Fibroblast of skin of left quadriceps (primary cell): ENCODE measurements at regions not wholly inside any gene's neighbourhood (a gene's known extent, or its start where the extent isn't known, plus 50 kb on each side); places are given as distances from the start of the nearest gene placed in this dataset.
A peak's percentile ranks its signal among the peaks of the same experiment; 100 is the strongest.
"Not testable (repeated sequence)": the region's sequence is repeated elsewhere in the genome, so short reads cannot be mapped to it uniquely, and the experiment has no call there.

Source experiments
- DNase-seq, 2 experiments: peaks; one replicate each; pipeline ENCODE4 v3.0.0-alpha.2; 2013; ENCODE audit warnings: low read depth in 2 of 2

- no peak for DNase-seq
Observed at GRCh38 chr19:32038021-32038920, 307.1 kb upstream of the ZNF507 start.

GRCh38 chr19:32038961-32039360, 306.4 kb upstream of the ZNF507 start:
- no peak for DNase-seq

DNA sequence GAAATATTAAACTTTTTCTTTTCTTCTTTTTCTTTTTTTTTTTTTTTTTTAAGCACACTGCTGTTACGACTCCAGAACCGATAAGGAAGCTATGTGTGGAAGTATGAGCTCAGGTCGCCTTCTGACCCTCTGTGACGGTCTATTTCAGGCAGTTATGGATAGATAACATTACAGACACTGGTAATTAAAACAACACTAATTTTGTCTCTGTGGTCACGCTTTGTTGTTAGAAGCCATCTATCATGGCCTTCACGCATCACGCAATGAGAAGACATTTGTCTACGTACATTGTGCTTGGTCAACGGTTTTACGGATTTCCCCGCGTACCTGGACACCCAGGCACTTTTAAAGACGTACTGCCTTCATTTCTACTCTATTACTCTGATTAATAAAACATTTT, 306.0 kb upstream of the ZNF507 start:
- DNase-seq: no peak

- DNase-seq: no peak
Observed at GRCh38 chr19:32040236-32040635, 305.2 kb upstream of the ZNF507 start.

GRCh38 chr19:32041681-32042292, 303.6 kb upstream of the ZNF507 start:
- peak in 1 of 2 experiments; percentile 10 for DNase-seq

DNA sequence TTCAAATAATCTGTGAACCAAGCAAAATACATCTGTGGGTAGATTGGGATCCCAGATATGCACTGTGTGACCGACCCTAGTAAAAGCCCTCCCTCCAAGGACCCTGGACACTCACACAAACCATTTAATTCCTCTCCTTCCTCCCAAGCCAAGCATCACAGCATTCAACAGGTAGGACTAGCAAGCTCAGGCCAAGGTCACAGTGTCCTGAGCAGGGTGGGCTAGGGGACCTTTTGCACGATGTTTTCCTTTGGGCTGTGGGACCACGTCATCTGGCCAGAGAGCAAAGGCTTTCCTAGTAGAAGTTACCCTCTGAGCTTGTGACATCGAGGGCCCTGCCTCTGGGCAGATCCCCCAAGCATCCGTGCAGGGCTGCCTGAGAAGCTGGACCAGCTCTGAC, 297.6 kb upstream of the ZNF507 start:
- no peak for DNase-seq

DNA sequence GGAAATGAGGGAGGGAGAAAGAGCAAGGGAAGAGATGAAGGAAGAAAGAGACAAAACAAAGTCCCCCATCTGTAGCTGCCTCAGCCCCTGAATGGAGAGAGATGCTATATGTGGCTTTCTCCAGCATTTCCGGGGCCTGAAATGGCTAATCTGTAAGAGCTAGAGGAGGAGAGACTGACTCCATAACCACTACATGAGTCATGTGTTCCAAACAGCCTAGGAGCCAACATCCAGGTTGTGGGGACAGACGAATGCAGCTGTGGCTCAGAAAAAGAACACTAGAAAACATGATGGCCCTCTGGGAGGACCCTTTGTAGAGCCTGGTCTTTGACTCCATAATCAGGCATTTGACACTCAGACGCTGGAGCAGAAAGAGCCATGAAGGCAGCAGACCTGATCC, 292.0 kb upstream of the ZNF507 start:
- no peak for DNase-seq

DNA sequence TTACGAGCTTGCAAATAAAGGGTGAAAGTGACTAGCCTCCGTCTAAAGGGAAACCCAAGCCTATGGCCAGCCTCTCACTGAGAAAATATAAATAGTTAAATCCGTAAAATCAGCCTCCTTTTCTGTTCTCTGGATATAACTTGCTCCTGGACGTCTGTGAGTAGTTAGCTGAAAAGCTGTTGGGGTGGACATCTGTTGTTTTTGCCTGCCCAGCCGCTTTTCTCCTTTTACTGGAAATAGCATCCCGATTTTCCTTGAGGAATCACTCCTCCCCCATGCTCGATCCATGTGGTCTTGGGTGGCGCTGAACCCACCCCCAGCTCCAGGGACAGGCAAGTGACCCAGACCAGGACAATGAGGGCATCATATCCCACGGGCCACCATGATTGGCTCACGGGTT, 291.5 kb upstream of the ZNF507 start:
- DNase-seq: no peak

DNA sequence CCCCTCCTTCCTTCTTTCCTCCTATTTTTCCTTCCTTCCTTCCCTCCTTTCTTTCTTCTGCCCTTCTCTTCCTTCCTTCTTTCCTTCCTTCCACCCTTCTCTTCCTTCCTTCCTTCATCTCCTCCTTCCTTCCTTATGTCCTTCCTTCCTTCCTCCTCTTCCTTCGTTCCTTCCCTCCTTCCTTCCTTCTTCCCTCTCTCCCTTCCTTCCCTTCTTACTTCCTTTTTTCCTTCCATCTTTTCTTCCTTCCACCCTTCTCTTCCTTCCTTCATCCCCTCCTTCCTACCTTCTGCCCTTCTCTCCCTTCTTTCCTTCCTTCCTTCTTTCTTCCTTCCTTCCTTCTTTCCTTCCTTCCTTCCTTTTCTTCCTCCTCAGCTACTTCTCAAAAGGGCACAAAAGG, 287.3 kb upstream of the ZNF507 start:
- DNase-seq: no peak

DNA sequence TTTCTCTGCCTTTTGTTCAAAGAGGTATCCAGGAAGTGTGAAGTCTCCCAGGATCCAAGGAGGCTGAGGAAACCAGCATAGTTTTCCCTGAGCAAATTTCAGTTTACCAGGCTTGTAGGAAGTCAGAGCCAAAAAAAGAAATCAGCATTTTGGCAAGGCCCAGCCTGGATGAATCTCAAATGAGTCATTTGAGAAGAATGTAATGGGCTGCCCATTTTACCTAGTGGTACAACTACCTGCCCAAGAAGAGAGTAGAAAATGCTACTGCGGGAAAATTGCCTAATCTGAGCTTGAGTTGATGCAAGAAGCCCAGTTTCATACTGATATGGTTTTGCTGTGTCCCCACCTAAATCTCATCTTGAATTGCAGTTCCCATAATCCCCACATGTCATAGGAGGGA, 284.1 kb upstream of the ZNF507 start:
- DNase-seq: no peak

DNA sequence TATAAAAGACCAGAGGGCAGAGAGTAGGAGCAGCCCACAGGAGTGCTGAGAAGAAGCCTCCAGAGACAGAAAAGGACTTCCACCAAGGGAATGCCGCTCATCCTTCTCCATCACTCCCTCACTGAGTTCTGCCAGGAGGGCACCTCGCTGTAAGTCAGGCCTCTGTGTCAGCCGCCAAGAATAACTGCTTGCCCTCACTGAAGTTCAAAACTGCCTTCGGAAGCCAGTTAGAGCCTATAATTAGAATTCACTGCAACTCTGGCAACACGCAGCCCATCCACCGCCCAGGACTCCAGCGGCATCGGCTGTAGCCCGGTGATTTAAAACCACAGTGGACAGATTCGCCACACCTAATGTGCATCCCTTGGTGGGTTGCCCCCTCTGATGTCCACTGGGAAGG, 281.8 kb upstream of the ZNF507 start:
- DNase-seq: no peak

- no peak for DNase-seq
Observed at GRCh38 chr19:32066056-32066455, 279.4 kb upstream of the ZNF507 start.

GRCh38 chr19:32067685-32068084, 277.7 kb upstream of the ZNF507 start:
- DNase-seq: no peak

- no peak for DNase-seq
Observed at GRCh38 chr19:32068793-32069192, 276.6 kb upstream of the ZNF507 start.

DNA sequence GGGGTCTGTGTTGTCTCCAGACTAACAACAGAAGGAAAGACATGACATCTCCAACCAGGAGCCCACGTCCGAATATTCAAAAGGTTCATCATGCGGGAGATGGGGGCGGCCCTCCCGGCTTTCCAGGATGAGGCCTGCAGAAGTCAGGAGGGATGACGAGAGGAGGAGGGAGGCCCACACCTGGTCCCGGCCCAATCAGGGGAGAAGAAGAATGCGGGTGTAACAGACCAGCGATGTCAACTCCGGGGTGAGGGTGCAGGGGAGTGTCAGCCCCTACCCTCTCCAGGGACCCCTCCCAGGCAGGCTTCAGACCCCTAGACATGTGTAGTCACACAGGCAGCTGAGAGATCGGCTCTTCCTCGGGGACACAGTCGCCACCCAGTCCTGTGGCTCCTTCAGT, 275.3 kb upstream of the ZNF507 start:
- no peak for DNase-seq

- no peak for DNase-seq
Observed at GRCh38 chr19:32082028-32082427, 263.4 kb upstream of the ZNF507 start.

DNA sequence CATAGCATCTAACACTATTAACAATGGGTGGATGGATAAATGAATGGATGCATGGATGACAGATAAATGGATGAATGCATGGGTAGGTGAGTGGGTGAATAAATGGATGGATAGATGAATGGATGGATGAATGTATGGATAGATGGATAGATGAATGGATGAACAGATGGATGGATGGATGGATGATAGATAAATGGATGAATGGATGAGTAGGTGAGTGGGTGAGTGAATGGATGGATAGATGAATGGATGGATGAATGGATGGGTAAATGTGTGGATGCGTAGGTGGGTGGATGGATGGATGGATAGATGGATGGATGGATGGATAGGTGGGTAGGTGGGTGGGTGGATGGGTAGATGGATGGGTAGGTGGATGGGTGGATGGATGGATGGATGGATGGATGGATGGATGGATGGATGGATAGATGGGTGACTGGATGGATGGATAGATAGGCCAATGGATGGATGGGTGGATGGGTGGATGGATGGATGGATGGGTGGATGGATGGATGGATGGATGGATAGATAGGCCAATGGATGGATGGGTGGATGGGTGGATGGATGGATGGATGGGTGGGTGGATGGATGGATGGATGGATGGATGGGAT, 260.6 kb upstream of the ZNF507 start:
- DNase-seq: not testable (repeated sequence)

DNA sequence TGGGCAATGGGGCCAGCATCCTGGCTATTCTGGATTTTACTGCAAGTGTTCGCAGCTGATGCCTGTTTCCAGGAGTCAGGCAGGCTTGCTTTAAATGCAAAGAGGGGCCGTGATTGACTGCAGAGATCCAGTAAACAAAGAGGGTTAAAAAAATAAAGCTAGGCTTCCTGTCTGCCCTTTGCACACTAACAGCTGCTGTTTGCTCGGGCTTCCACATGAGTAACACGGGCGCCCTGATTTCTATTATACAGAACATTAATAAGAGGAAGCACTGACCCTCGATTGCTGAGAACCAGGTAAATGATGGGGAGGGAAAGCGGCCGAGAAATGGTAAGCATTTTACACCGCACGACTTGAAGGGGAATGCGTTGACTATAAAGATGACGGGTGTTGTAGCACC, 254.2 kb upstream of the ZNF507 start:
- no peak for DNase-seq

DNA sequence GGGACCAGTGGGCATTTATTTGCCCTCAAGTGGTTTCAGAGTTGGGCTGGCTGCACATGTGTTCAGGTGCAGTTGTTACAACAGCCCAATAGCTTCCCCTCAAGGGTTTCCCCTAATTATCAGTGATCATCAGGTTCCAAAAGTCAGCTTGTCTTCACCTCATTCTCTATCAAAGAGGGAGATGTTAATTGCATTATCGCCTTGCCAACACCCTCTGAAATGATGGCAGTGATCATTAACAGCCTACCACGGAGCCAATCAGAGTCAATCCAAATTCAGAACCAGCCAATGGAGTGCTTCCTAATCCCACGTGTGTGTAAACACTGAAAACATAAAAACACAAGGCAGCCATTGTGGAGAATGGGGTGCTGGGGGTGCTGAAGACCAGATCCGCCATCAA, 248.4 kb upstream of the ZNF507 start:
- DNase-seq: no peak

- DNase-seq: no peak
Observed at GRCh38 chr19:32097620-32098019, 247.8 kb upstream of the ZNF507 start.

- DNase-seq: no peak
Observed at GRCh38 chr19:32098968-32099367, 246.4 kb upstream of the ZNF507 start.

DNA sequence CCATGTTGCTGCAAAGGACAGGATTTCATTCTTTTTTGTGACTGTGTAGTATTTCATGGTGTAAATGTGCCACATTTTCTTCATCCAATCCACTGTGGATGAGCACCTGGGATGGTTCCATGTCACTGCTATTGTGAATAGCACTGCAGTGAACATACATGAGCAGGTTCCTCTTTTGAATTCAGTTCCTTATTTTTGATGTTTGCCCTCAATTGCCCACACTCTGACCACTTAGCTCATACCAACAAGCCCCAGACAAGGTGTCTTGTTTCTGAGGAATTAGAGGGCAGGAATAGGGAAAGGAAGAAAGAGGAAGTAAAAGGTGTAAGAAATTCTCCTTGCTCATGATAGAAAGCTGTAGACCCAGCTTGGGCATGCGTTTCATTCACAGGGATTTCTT, 244.2 kb upstream of the ZNF507 start:
- DNase-seq: no peak

DNA sequence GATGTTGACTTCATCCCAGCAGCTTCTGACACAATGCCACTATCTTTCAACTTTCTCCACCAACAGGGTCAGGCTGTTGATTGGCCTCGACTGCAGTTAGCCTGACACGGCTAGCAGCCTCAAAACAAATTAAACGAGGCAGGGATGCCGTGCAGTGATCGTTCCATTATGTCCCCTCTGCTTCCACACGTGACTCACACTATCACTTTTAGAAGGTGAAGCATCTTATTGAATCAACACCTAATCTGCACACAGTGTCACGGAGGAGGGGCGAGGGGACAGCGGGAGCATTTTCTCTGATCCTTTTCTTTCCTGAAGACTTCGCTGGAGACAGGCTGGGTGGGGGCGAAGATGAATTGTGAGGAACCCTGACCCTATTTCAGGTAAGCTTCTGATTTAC, 241.9 kb upstream of the ZNF507 start:
- no peak for DNase-seq
